Effector CD8-positive, alpha-beta T cell (primary cell): ENCODE measurements at regions not wholly inside any gene's neighbourhood (a gene's known extent, or its start where the extent isn't known, plus 50 kb on each side); places are given as distances from the start of the nearest gene placed in this dataset.

Experiments
- DNase-seq: peaks from one replicate; lab custom pipeline; 2025; lab: John Stamatoyannopoulos, UW

GRCh38 chr2:172153156-172153555 lies 50.5 kb upstream of the DLX2 start:
- DNase-seq: no peak

DNA sequence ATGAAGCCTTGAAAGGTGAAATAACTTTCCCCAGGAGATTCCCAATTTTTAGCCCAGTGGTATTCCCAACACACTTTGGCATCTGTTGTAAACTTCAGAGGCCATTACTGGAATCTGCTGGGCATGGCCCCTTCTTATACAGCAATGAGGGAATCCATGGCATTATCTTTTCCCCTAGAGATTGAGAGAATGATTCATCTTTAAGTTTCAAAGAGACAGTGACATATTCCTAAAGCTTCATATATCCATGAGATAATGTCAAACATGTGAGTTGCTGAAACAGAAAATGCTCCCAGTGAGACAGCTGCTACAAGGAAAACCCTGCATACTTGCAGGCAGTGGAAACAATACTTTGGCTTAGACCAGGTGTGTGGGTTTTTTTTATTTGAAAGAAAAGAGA lies 51.1 kb upstream of the DLX2 start:
- DNase-seq: no peak

GRCh38 chr2:172155752-172156151 lies 53.1 kb upstream of the DLX2 start:
- no peak for DNase-seq

- no peak for DNase-seq
Measured at GRCh38 chr2:172160839-172161238, 58.1 kb upstream of the DLX2 start.

GRCh38 chr2:172162225-172162733 lies 59.6 kb upstream of the DLX2 start:
- DNase-seq: no peak

DNA sequence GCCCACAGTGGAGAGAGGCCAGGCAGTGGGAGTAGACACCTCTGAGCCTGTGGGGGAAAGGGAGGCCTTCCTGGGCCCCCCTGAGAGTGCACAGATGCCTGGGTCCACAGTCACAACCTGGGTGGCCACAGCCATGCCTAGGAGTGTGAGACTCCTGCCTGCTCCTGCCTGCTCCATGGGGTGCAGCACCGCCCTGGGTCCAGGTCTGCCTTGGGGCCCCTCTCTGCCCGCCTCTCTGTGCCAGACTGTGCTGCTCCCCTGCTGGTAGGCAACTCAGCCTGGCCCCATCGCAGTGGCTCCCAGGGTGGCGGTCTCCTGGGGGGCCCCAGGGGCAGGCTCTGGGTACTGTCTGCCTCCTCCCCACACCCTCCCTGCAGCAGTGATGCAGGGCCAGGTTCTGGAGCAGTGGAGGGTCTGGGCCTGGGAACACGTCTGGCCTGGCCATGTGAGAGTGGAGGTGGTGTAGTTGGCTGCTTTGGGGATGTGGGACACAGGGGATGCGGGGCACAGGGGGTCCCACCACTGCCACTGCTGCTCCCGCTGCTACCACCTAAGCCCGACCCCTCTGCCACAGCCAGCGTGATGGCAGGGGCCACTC lies 60.1 kb upstream of the DLX2 start:
- DNase-seq: no peak

DNA sequence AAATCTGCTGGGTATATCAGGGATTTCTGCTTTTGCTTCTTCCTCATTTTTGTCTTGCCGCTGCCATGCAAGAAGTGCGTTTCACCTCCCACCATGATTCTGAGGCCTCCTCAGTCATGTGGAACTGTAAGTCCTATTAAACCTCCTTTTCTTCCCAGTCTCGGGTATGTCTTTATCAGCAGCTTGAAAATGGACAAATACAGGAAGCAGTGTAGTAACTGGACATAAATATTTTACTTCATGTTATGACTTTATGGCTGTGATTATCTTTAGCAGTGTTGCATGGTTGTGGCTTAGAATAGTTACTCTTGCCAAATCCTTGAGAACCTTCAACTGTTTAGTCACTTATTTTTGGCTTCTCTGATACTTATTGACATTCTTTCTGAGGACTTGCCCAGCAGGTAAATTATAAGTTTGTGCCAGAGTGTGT lies 66.2 kb upstream of the DLX2 start:
- no peak for DNase-seq

DNA sequence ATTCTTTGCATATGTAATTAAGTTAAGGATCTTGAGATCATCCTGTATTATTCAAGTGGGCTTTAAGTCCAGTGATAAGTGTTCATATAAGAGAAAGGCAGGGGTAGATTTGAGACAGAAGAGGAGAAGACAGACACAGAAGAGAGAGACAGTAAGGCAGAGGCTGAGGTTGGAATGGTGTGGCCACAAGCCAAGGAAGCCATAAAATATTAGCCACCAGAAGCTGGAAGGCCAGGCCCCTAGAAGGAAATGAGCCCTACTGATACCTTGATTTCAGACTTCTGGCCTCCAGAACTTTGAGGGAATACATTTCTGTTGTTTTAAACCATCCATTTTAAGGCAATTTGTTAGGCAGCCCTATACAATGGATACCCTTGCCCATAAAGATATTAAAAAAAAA lies 66.9 kb upstream of the DLX2 start:
- DNase-seq: no peak

DNA sequence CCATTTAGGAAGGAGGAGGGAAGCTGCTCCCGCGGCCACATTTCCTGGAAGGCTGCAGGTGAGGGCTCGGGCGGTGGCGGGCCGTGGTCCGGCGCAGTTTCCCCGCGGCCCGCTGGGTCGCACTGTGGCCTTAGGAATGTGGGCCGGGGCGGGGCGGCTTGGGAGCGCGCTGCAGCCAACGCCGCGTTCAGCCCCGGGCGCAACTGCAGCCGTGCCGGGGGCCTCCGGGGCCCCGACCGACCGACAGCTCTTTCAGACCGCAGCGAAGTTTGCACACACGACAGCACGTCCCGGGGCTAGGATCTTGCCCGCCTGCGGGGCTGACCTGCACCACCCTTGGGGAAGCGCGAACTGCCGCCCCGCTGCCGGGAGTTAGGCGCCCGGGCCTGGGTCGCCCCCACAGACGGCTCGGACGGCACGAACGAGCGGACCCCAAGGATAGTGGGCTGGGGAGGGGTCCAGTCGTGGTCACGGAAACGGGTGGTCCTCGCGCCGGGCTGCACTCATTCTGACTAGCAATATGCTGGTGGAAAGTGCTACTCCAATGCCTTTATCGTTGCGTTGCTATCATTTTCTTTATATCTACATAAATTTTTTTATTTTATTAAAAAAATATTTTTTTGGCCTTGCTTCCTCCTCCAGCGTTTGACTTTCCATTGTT lies 69.9 kb upstream of the DLX2 start:
- DNase-seq: peak; percentile 39

- DNase-seq: no peak
Measured at GRCh38 chr2:172173174-172173706, 70.5 kb upstream of the DLX2 start.

DNA sequence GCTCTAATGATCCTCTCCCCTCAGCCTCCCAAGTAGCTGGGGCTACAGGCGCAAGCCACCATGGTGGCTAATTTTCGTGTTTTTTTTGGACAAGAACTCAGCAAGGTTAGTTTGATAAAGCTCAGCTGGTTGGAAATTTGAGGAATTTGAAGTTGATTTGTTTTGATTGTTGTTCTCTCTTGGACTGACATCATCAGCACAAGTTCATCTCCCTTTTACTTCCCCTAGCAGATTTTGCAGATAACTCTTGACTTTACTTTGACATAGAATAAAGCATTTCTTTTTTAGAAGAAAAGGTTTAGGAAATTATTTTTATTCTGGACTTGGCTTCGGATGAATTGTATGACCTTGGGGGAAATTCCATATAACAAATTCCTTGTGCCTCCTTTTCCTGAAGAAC lies 74.9 kb upstream of the DLX2 start:
- DNase-seq: no peak

DNA sequence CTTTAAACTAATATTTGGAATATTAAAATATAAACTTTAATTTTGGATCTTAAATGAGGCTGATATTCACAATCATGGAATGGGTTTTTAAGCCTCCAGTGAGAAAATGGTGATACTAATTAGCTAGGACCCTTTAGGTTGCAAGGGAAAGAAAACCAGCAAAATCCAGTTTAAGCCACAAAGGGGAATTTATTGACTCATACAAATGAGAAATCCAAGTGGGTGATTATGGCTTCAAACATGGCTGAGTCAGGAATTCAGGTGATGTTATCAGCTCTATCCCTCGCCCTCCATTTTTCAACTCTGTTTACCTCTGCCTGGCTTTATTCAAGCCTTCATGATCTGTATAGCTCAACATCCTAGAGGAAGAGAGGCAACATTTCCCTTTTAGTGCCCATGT lies 75.3 kb upstream of the DLX2 start:
- no peak for DNase-seq

DNA sequence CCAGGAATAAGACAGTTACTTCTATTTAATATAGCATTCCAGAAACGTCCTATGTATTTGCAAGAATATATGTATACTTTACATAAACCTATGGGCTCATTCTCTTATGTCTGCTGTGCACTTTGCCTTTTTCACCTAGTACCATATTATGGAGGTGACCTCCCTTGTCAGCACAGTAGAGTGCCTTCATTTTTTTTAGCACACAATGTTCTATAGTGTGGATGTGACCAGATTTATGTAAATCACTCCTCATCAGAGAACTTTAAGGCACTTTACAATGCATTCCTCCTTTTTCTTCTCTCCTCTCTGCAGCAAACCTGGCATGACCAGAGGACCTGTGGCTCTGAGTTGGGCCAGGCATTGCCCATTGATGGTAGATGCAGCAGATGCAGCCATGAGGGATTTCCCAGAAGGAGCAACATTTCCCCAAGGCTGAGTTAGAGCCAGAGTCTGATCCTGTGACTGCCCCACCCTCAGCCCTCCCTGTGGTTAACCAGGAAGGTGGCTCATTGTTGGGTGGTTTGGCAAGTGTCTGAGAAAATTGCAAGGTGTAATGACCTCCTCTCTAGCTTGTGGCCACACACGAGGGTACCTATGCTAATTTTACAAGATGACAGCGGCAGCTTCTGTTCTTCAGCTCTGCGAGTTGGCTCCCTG lies 76.5 kb upstream of the DLX2 start:
- no peak for DNase-seq

- DNase-seq: no peak
Measured at GRCh38 chr2:172181840-172182239, 79.1 kb upstream of the DLX2 start.

GRCh38 chr2:172182624-172183023 lies 79.9 kb upstream of the DLX2 start:
- no peak for DNase-seq

- DNase-seq: no peak
Measured at GRCh38 chr2:172193331-172194089, 90.8 kb upstream of the DLX2 start.

GRCh38 chr2:172195836-172196376 lies 93.2 kb upstream of the DLX2 start:
- no peak for DNase-seq

DNA sequence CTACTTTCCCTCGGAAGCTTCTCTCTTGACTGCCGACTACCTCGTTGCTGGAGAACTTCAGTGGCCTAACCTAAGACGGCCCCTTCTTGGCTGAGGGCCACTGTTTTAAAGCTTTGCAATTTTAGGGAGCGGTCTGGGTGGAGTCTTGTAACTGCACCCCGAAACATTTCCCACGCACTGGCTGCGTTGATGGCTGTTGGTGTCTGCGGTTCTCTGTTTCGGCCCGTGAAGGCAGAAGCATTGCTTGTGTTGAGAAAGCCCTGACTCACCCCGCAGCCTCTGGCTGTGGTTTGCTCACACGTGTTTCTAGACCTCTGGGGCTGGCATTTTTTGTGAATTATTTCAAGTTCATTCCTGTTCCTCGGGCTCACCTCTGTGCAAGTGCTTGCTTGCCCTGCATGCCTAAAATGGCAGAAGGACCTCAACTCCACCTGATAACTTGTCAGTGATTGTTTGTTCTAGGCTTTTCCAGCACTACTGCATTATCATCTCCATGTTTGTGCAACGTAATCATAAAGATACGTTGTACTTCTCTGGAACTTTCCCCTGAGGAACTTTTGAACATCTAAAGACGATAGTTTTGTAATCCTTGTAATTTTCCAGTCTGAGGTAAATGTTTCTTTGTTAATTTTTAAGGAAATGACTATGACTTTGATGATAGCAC lies 94.2 kb upstream of the DLX2 start:
- DNase-seq: no peak

- no peak for DNase-seq
Measured at GRCh38 chr2:172198361-172198760, 95.7 kb upstream of the DLX2 start.

DNA sequence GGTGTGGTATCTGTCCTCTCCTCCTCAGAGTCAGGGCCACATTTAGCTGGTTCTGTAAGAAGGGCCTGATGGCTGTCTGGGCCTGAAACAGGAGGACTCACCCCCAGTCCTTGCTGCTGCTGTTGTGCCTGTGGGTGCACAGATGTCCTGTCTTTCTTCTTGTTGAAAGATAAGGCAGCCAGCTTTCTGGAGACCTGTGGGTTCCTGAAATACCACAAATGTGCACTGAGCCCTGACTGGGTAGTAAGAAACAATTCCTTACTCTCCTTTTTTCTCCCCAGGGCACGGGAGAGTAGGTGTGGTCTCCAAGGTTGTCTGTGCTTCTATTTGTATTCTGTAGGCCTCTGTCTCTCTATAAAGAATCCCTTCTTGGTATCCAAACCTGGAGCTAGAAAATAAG lies 96.2 kb upstream of the DLX2 start:
- DNase-seq: no peak

DNA sequence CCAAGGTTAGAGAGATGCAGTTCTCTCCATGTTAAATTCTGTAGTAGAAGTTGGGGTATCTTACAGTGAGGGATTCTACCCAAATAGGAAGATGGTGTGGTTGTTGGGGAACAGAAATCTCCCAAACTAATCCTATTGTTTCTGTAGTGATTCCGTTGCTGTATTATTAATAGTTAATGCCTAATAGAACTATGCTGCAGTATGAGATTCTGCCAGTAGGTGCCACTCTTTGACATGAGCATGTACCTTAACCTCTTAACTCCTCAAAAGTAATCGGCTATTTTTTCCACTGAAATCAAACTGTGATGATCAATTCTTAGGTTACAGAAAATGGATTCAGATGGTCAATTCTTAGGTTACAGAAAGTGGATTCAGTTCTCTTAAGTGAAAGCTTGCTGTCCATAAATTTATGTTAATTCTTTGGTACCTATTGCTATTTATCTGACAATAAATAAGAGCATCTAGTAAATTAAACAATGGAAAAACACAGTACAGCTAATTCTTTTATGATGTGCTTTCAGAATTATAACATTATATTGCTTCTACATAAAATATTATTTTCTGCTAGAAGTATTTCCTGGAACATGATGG lies 97.9 kb upstream of the DLX2 start:
- DNase-seq: no peak
